Aorta (tissue), 5 donors: ENCODE measurements at regions not wholly inside any gene's neighbourhood (a gene's known extent, or its start where the extent isn't known, plus 50 kb on each side); places are given as distances from the start of the nearest gene placed in this dataset.

Experiments
- ATAC-seq: fragments of 200-7000 bp; cut with Tn5 transposase; one replicate; pipeline ENCODE4 v1.9.1; 2022; ENCODE audit warnings: moderate library complexity; ENCODE audit not compliant: low FRiP score
- DNase-seq, 2 donors: peaks; one replicate each; pipeline ENCODE4 v3.0.0-alpha.2; 2020
- H3K27ac ChIP-seq, 2 donors: one replicate each; pipeline ENCODE4 v1.5.1; 2013; ENCODE audit warnings: low read length in 2 of 2, mild to moderate bottlenecking in 2 of 2, moderate library complexity in 2 of 2, control low read depth in 1 of 2, inconsistent platforms in 1 of 2, low read depth in 1 of 2
- H3K27me3 ChIP-seq, 2 donors: one replicate each; pipeline ENCODE4 v1.6.1; 2013; ENCODE audit warnings: control low read depth in 1 of 2, low read length in 1 of 2, mild to moderate bottlenecking in 1 of 2, moderate library complexity in 1 of 2; ENCODE audit not compliant: insufficient read depth in 2 of 2, control insufficient read depth in 1 of 2
- H3K36me3 ChIP-seq, 2 donors: one replicate each; pipeline ENCODE4 v1.6.1; 2013; ENCODE audit warnings: control low read depth in 1 of 2, low read length in 1 of 2, mild to moderate bottlenecking in 1 of 2; ENCODE audit not compliant: insufficient read depth in 2 of 2, control insufficient read depth in 1 of 2
- H3K4me1 ChIP-seq, 2 donors: one replicate each; pipeline ENCODE4 v1.6.1; 2013; ENCODE audit warnings: low read length in 2 of 2, control low read depth in 1 of 2, mild to moderate bottlenecking in 1 of 2, moderate library complexity in 1 of 2; ENCODE audit not compliant: insufficient read depth in 2 of 2, control insufficient read depth in 1 of 2
- H3K4me3 ChIP-seq, 2 donors: one replicate each; pipeline ENCODE4 v1.5.1; 2013; ENCODE audit warnings: low read length in 2 of 2, control low read depth in 1 of 2, mild to moderate bottlenecking in 1 of 2
- H3K9me3 ChIP-seq: one replicate; pipeline ENCODE4 v1.6.1; 2013; ENCODE audit warnings: mild to moderate bottlenecking, low read length; ENCODE audit not compliant: control insufficient read depth
- WGBS, 2 donors: extraction: QIAGEN DNeasy Blood & Tissue Kit; methylation state at CpG; one replicate each; pipeline ENCODE4 v1.1.7; 2013; 5-methylcytosine and 5-hydroxymethylcytosine counted together
- intact Hi-C, 2 donors: fragments of 100-400 bp; cut with DNase I; formaldehyde crosslinking; loops; one replicate each; pipeline versions ENCODE4 v1.14.2 to v1.15.0; 2022
- donor health status: healthy with polysubstance abuse.
- donor health status: Bipolar disorder and iron deficiency.
- donor health status: DM: no; HTN: no; CAD: no.
- donor health status: DM: no; HTN: no; CAD: no.
- donor health status: DM: yes; HTN: yes; CAD: no.

GRCh38 chr21:38036016-38036415 is 119.8 kb upstream of the KCNJ6 start:
- 86 to 90% methylated on average over 7 of the region's 7 CpGs for WGBS, 2 donors

GRCh38 chr21:38037416-38037815 is 121.2 kb upstream of the KCNJ6 start:
- no peaks in the 10 kb centered on the region for H3K36me3 ChIP-seq
- ATAC-seq (no peak), DNase-seq (no peak)
- intact Hi-C loops = no loop called here
- H3K27me3 ChIP-seq = peaks cover 0 to 2% of the 10 kb centered on the region in 2 donors
- H3K4me1 ChIP-seq = no peaks in the 10 kb centered on the region
- no peak overlapping the region for H3K4me3 ChIP-seq
- 19 to 29% methylated on average over 3 of the region's 3 CpGs for WGBS, 2 donors
- H3K9me3 ChIP-seq = peaks cover 2% of the 10 kb centered on the region
- H3K27ac ChIP-seq = no peak overlapping the region

More at GRCh38 chr21:38036016-38036415, 119.8 kb upstream of the KCNJ6 start:
- Histone ChIP-seq H3K27ac (no peak overlapping the region), H3K36me3 (no peaks in the 10 kb centered on the region), H3K27me3 (peaks cover 0 to 2% of the 10 kb centered on the region in 2 donors), H3K4me3 (no peak overlapping the region), H3K4me1 (no peaks in the 10 kb centered on the region), H3K9me3 (peaks cover 2% of the 10 kb centered on the region)
- intact Hi-C loops = no loop called here
- ATAC-seq (no peak), DNase-seq (no peak)

GRCh38 chr21:38039369-38039768 is 123.1 kb upstream of the KCNJ6 start:
- Histone ChIP-seq H3K9me3 (no peaks in the 10 kb centered on the region), H3K36me3 (no peaks in the 10 kb centered on the region), H3K4me1 (no peaks in the 10 kb centered on the region), H3K4me3 (no peak overlapping the region), H3K27me3 (no peaks in the 10 kb centered on the region), H3K27ac (no peak overlapping the region)
- ATAC-seq (no peak), DNase-seq (no peak)
- intact Hi-C loops = no loop called here
- WGBS, 2 donors = 71 to 79% methylated on average over 6 of the region's 6 CpGs

- Histone ChIP-seq H3K4me3 (no peak overlapping the region), H3K36me3 (no peaks in the 10 kb centered on the region), H3K4me1 (no peaks in the 10 kb centered on the region), H3K27ac (no peak overlapping the region), H3K27me3 (no peaks in the 10 kb centered on the region), H3K9me3 (no peaks in the 10 kb centered on the region)
- ATAC-seq (no peak), DNase-seq (no peak)
- intact Hi-C loops = no loop called here
These were observed 123.6 kb upstream of the KCNJ6 start for GRCh38 chr21:38039841-38040240.

- H3K27me3 ChIP-seq = peaks cover 0 to 1% of the 10 kb centered on the region in 2 donors
- H3K27ac ChIP-seq = no peak overlapping the region
- no peaks in the 10 kb centered on the region for H3K9me3 ChIP-seq
- no peak for ATAC-seq
- H3K4me3 ChIP-seq = no peak overlapping the region
- no peak for DNase-seq
- intact Hi-C loops = no loop called here
- no peaks in the 10 kb centered on the region for H3K36me3 ChIP-seq
- WGBS, 2 donors = 54 to 58% methylated on average over 6 of the region's 6 CpGs
- no peaks in the 10 kb centered on the region for H3K4me1 ChIP-seq
These were observed 125.2 kb upstream of the KCNJ6 start for GRCh38 chr21:38041493-38041892.

- H3K4me1 ChIP-seq = no peaks in the 10 kb centered on the region
- WGBS, 2 donors = 87 to 93% methylated on average over 2 of the region's 2 CpGs
- H3K27ac ChIP-seq = no peak overlapping the region
- no peak for ATAC-seq
- H3K36me3 ChIP-seq = no peaks in the 10 kb centered on the region
- DNase-seq = no peak
- H3K9me3 ChIP-seq = no peaks in the 10 kb centered on the region
- H3K27me3 ChIP-seq = peaks cover 0 to 1% of the 10 kb centered on the region in 2 donors
- intact Hi-C loops = no loop called here
- H3K4me3 ChIP-seq = no peak overlapping the region
These were observed 126.0 kb upstream of the KCNJ6 start for GRCh38 chr21:38042246-38042645.

- no peak overlapping the region for H3K4me3 ChIP-seq
- peaks cover 0 to 1% of the 10 kb centered on the region in 2 donors for H3K27me3 ChIP-seq
- no peaks in the 10 kb centered on the region for H3K4me1 ChIP-seq
- no peaks in the 10 kb centered on the region for H3K36me3 ChIP-seq
- no peak overlapping the region for H3K27ac ChIP-seq
- no peaks in the 10 kb centered on the region for H3K9me3 ChIP-seq
- ATAC-seq = no peak
- no peak for DNase-seq
- 31 to 35% methylated on average over 9 of the region's 9 CpGs for WGBS, 2 donors
- intact Hi-C loops = no loop called here
These were observed 131.9 kb upstream of the KCNJ6 start for GRCh38 chr21:38048167-38048566.

GRCh38 chr21:38054334-38054733 is 138.1 kb upstream of the KCNJ6 start:
- H3K4me1 ChIP-seq = no peaks in the 10 kb centered on the region
- intact Hi-C loops = no loop called here
- H3K4me3 ChIP-seq = no peak overlapping the region
- H3K36me3 ChIP-seq = no peaks in the 10 kb centered on the region
- 72 to 81% methylated on average over 4 of the region's 4 CpGs for WGBS, 2 donors
- H3K9me3 ChIP-seq = no peaks in the 10 kb centered on the region
- ATAC-seq = no peak
- no peaks in the 10 kb centered on the region for H3K27me3 ChIP-seq
- DNase-seq = no peak
- no peak overlapping the region for H3K27ac ChIP-seq

- no peaks in the 10 kb centered on the region for H3K4me1 ChIP-seq
- ATAC-seq (no peak), DNase-seq (no peak)
- H3K36me3 ChIP-seq = no peaks in the 10 kb centered on the region
- H3K9me3 ChIP-seq = no peaks in the 10 kb centered on the region
- no peak overlapping the region for H3K27ac ChIP-seq
- no peaks in the 10 kb centered on the region for H3K27me3 ChIP-seq
- H3K4me3 ChIP-seq = no peak overlapping the region
- 85 to 86% methylated on average over 1 of the region's 1 CpG for WGBS, 2 donors
- intact Hi-C loops = no loop called here
These were observed 140.2 kb upstream of the KCNJ6 start for GRCh38 chr21:38056481-38056880.
